Osteocyte (in vitro differentiated cells): ENCODE measurements at regions not wholly inside any gene's neighbourhood (a gene's known extent, or its start where the extent isn't known, plus 50 kb on each side); places are given as distances from the start of the nearest gene placed in this dataset.

Experiments
- DNase-seq: peaks from one replicate; pipeline ENCODE4 v3.0.0; 2021; ENCODE audit warnings: mixed read lengths; ENCODE audit not compliant: unreplicated experiment; ENCODE audit errors: extremely low spot score
- H3K27ac Mint-ChIP-seq: one replicate; pipeline ENCODE4 v1.8.0; 2021; ENCODE audit warnings: mild to moderate bottlenecking, mixed read lengths; ENCODE audit not compliant: unreplicated experiment
- H3K27me3 Mint-ChIP-seq: one replicate; pipeline ENCODE4 v1.8.0; 2021; ENCODE audit warnings: mixed read lengths; ENCODE audit not compliant: unreplicated experiment
- H3K36me3 Mint-ChIP-seq: one replicate; pipeline ENCODE4 v1.8.0; 2021; ENCODE audit warnings: mixed read lengths; ENCODE audit not compliant: unreplicated experiment
- H3K4me1 Mint-ChIP-seq: one replicate; pipeline ENCODE4 v1.8.0; 2021; ENCODE audit warnings: mixed read lengths; ENCODE audit not compliant: unreplicated experiment
- H3K4me3 Mint-ChIP-seq: one replicate; pipeline ENCODE4 v1.8.0; 2021; ENCODE audit warnings: mild to moderate bottlenecking, moderate library complexity, mixed read lengths; ENCODE audit not compliant: unreplicated experiment
- H3K9me3 Mint-ChIP-seq: one replicate; pipeline ENCODE4 v1.8.0; 2021; ENCODE audit warnings: mixed read lengths; ENCODE audit not compliant: unreplicated experiment
- TF ChIP-seq, protein P1 (sequence below): fragments of 200-600 bp; sonication (generic); IDR thresholded peaks from 2 replicates; pipeline ENCODE4 v1.5.0; 2021; ENCODE audit warnings: antibody characterized with exemption, mild to moderate bottlenecking, moderate library complexity

DNA sequence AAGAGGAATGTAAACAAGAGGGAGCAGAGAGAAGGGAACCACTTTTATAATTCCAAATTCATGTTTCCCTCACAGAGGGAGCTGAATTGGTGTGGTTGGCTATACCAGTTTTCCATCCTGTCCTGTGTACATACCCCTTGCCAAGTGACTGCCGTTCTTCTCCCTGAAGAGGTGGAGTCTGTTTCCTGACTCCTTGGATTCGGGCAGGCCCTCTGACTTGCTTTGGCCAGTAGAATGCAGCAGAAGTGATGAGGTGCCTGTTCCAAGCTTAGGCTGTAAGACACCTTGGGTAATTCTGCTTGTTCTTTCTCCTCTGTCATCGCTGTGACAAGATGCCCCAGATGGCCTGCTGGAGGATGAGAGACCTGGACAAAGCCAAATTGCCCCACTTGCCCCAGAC, 124.7 kb downstream of the UCHL1 start:
- Mint-ChIP-seq H3K9me3 (no peaks in the 10 kb centered on the region), H3K36me3 (no peaks in the 10 kb centered on the region), H3K27me3 (peaks cover 6% of the 10 kb centered on the region), H3K4me1 (no peaks in the 10 kb centered on the region), H3K27ac (no peak overlapping the region), H3K4me3 (no peak overlapping the region)
- TF ChIP-seq, protein P1, sequence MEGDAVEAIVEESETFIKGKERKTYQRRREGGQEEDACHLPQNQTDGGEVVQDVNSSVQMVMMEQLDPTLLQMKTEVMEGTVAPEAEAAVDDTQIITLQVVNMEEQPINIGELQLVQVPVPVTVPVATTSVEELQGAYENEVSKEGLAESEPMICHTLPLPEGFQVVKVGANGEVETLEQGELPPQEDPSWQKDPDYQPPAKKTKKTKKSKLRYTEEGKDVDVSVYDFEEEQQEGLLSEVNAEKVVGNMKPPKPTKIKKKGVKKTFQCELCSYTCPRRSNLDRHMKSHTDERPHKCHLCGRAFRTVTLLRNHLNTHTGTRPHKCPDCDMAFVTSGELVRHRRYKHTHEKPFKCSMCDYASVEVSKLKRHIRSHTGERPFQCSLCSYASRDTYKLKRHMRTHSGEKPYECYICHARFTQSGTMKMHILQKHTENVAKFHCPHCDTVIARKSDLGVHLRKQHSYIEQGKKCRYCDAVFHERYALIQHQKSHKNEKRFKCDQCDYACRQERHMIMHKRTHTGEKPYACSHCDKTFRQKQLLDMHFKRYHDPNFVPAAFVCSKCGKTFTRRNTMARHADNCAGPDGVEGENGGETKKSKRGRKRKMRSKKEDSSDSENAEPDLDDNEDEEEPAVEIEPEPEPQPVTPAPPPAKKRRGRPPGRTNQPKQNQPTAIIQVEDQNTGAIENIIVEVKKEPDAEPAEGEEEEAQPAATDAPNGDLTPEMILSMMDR, result no peak
- no peak for DNase-seq

DNA sequence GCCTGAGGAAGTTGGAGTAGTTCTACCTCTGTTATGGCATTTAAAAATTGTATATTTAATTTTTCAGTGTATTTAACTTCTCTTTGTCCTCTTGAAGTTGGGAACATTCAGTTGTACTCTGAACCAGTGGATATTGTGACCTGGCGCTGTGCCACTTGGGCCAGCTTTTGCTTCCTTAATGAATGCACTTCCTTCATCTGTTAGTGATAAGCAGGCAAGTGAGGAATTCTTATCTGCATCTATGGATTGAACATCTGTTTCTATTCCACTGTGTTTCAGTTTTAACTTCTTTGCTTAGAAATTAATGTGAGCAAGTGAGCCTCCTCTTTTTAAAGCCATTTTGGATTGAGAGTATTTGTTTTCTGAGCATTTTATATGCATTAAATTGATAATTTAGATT, 128.3 kb downstream of the UCHL1 start:
- H3K9me3 Mint-ChIP-seq, result no peaks in the 10 kb centered on the region
- H3K36me3 Mint-ChIP-seq, result no peaks in the 10 kb centered on the region
- DNase-seq, result no peak
- peaks cover 6% of the 10 kb centered on the region for H3K27me3 Mint-ChIP-seq
- H3K4me3 Mint-ChIP-seq, result no peak overlapping the region
- no peak overlapping the region for H3K27ac Mint-ChIP-seq
- TF ChIP-seq, protein P1, result no peak
- H3K4me1 Mint-ChIP-seq, result no peaks in the 10 kb centered on the region

DNA sequence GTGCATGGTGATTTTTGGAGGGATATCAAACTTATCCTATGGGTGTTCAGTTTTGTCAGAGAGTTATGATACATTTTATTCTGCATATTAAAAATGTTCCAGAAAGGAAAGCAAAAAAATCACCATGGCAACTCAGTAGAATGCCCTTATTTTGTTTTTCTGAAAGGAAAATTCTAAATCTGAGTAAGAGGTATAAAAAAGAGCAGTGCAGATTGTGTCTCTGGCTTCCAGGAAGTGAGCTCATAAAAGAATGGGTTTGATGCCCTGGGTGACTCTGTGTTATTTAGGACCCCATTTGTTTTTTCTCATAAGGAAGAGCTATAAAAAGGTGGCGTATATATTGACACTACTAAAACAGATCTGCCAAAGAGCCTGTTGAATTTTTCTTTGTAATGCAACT, 128.8 kb downstream of the UCHL1 start:
- H3K9me3 Mint-ChIP-seq, result no peaks in the 10 kb centered on the region
- DNase-seq, result no peak
- no peak overlapping the region for H3K4me3 Mint-ChIP-seq
- no peaks in the 10 kb centered on the region for H3K4me1 Mint-ChIP-seq
- H3K27me3 Mint-ChIP-seq, result peaks cover 6% of the 10 kb centered on the region
- no peak overlapping the region for H3K27ac Mint-ChIP-seq
- TF ChIP-seq, protein P1, result no peak
- H3K36me3 Mint-ChIP-seq, result no peaks in the 10 kb centered on the region

DNA sequence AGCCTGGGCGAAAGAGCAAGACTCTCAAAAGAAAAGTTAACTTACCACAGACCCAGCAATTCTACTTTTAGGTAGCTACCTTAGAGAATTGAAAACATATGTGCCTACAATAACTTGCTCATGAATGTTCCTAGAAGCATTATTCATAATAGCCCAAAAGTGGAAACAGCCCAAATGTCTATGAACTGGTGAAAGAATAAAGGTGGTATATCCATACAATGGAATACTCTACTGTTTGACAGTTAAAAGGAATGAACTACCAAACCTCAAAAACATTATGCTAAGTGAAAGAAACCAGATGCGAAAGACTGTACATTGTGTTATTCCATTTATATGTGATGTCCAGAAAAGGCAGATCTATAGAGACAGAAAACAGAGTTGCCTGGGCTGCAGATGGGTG, 131.4 kb downstream of the UCHL1 start:
- Mint-ChIP-seq H3K4me1 (no peaks in the 10 kb centered on the region), H3K27me3 (peaks cover 6% of the 10 kb centered on the region), H3K9me3 (no peaks in the 10 kb centered on the region), H3K27ac (no peak overlapping the region), H3K4me3 (no peak overlapping the region), H3K36me3 (no peaks in the 10 kb centered on the region)
- TF ChIP-seq, protein P1, result no peak
- no peak for DNase-seq

DNA sequence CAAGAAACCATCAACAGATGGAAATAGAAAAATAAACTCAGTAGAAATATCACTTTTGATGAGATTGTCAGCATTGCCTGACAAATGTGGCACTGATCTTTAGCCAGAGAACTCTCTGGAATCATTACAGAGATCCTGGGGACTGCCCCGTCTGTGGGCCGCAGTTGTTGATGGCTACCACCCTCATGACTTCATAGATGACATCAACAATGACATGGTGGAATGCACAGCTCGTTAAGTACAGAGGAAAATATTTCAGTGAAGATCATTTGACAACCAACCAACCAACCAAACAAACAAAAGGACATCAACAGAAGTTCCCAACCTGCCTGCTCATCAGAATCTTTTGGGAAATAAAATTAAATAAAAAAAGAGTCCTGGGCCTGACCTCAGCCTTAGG, 132.6 kb downstream of the UCHL1 start:
- peaks cover 7% of the 10 kb centered on the region for H3K27me3 Mint-ChIP-seq
- H3K4me3 Mint-ChIP-seq, result no peak overlapping the region
- TF ChIP-seq, protein P1, result no peak
- no peak overlapping the region for H3K27ac Mint-ChIP-seq
- no peaks in the 10 kb centered on the region for H3K9me3 Mint-ChIP-seq
- H3K4me1 Mint-ChIP-seq, result no peaks in the 10 kb centered on the region
- no peaks in the 10 kb centered on the region for H3K36me3 Mint-ChIP-seq
- no peak for DNase-seq
